ENCODE measurements at regions not wholly inside any gene's neighbourhood (a gene's known extent, or its start where the extent isn't known, plus 50 kb on each side); places are given as distances from the start of the nearest gene placed in this dataset.

GRCh38 chr18:65459741-65460140 lies 291.1 kb upstream of the CDH7 start:
- TF ChIP-seq CTCF (IDR thresholded peaks at IDR 0.05; ENCODE audit: insufficient read depth, low read depth, low read length): no peak
- no peak for DNase-seq (ENCODE audit: low read depth)
- no peak overlapping the region for H3K4me3 ChIP-seq (ENCODE audit: low read depth, low read length)

GRCh38 chr18:65458871-65459270 lies 291.9 kb upstream of the CDH7 start:
- no peak for TF ChIP-seq CTCF (IDR thresholded peaks at IDR 0.05; ENCODE audit: insufficient read depth, low read depth, low read length)
- DNase-seq (ENCODE audit: low read depth): no peak
- H3K4me3 ChIP-seq (ENCODE audit: low read depth, low read length): no peak overlapping the region

GRCh38 chr18:65439188-65439587 lies 311.6 kb upstream of the CDH7 start:
- peak; percentile 0 for DNase-seq (ENCODE audit: low read depth)
- TF ChIP-seq CTCF (IDR thresholded peaks at IDR 0.05; ENCODE audit: insufficient read depth, low read depth, low read length): no peak
- no peak overlapping the region for H3K4me3 ChIP-seq (ENCODE audit: low read depth, low read length)

GRCh38 chr18:65436430-65436829 lies 314.4 kb upstream of the CDH7 start:
- TF ChIP-seq CTCF (IDR thresholded peaks at IDR 0.05; ENCODE audit: insufficient read depth, low read depth, low read length): no peak
- H3K4me3 ChIP-seq (ENCODE audit: low read depth, low read length): no peak overlapping the region
- no peak for DNase-seq (ENCODE audit: low read depth)

GRCh38 chr18:65435534-65435933 lies 315.3 kb upstream of the CDH7 start:
- no peak overlapping the region for H3K4me3 ChIP-seq (ENCODE audit: low read depth, low read length)
- TF ChIP-seq CTCF (IDR thresholded peaks at IDR 0.05; ENCODE audit: insufficient read depth, low read depth, low read length): no peak
- DNase-seq (ENCODE audit: low read depth): no peak

GRCh38 chr18:65429601-65430000 lies 321.2 kb upstream of the CDH7 start:
- TF ChIP-seq CTCF (IDR thresholded peaks at IDR 0.05; ENCODE audit: insufficient read depth, low read depth, low read length): no peak
- no peak overlapping the region for H3K4me3 ChIP-seq (ENCODE audit: low read depth, low read length)
- no peak for DNase-seq (ENCODE audit: low read depth)

- no peak overlapping the region for H3K4me3 ChIP-seq (ENCODE audit: low read depth, low read length)
- no peak for DNase-seq (ENCODE audit: low read depth)
- TF ChIP-seq CTCF (IDR thresholded peaks at IDR 0.05; ENCODE audit: insufficient read depth, low read depth, low read length): no peak
These were observed 325.4 kb upstream of the CDH7 start for GRCh38 chr18:65425366-65425765.

All from fibroblast of villous mesenchyme (primary cell).